ENCODE measurements at regions not wholly inside any gene's neighbourhood (a gene's known extent, or its start where the extent isn't known, plus 50 kb on each side); places are given as distances from the start of the nearest gene placed in this dataset.

GRCh38 chr15:96108405-96108804 lies 222.1 kb upstream of the NR2F2 start:
- Histone ChIP-seq H3K4me3 (no peak overlapping the region), H4K20me1 (ENCODE audit: insufficient read depth) (no peaks in the 10 kb centered on the region), H3K9me2 (ENCODE audit: insufficient read depth) (no peaks in the 10 kb centered on the region), H2AFZ (no peak overlapping the region), H3K27me3 (replicated peaks; ENCODE audit: insufficient read depth) (0 out of 2 replicates have a peak, but pooled peaks cover 15% of the 10 kb centered on the region), H3K36me3 (ENCODE audit: low read depth) (no peaks in the 10 kb centered on the region), H3K9me3 (ENCODE audit: low read depth) (no peaks in the 10 kb centered on the region), H3K4me2 (ENCODE audit: unreplicated experiment) (no peak overlapping the region), H3K27ac (no peak overlapping the region), H3K9ac (no peak overlapping the region), H3F3A (ENCODE audit: insufficient read depth) (no peaks in the 10 kb centered on the region), H3K79me2 (ENCODE audit: insufficient read depth) (no peaks in the 10 kb centered on the region), H3K4me1 (ENCODE audit: insufficient read depth) (no peaks in the 10 kb centered on the region)
- TF ChIP-seq EZH2 (IDR thresholded peaks at IDR 0.05; ENCODE audit: insufficient read depth, poor library complexity, severe bottlenecking), result no peak
- no peak for DNase-seq
- in situ Hi-C loops (cut with MboI), result no loop called here
- 61 to 68% methylated on average over 5 of the region's 5 CpGs for WGBS, 2 experiments (ENCODE audit: low coverage in 1 of 2, low lambda C conversion rate in 2 of 2, missing lambda C conversion rate in 2 of 2)

GRCh38 chr15:96109820-96110219 lies 220.7 kb upstream of the NR2F2 start:
- no peak for DNase-seq
- in situ Hi-C loops (cut with MboI), result no loop called here
- H3K36me3 ChIP-seq (ENCODE audit: low read depth), result no peaks in the 10 kb centered on the region
- H3K9ac ChIP-seq, result no peak overlapping the region
- no peaks in the 10 kb centered on the region for H3K79me2 ChIP-seq (ENCODE audit: insufficient read depth)
- no peak for TF ChIP-seq EZH2 (IDR thresholded peaks at IDR 0.05; ENCODE audit: insufficient read depth, poor library complexity, severe bottlenecking)
- TF ChIP-seq EZH2phosphoT487 (IDR thresholded peaks at IDR 0.05; ENCODE audit: insufficient read depth, low read depth), result no peak
- no peak overlapping the region for H2AFZ ChIP-seq
- no peaks in the 10 kb centered on the region for H3K9me3 ChIP-seq (ENCODE audit: low read depth)
- H3K4me3 ChIP-seq, result no peak overlapping the region
- H4K20me1 ChIP-seq (ENCODE audit: insufficient read depth), result no peaks in the 10 kb centered on the region
- H3K4me1 ChIP-seq (ENCODE audit: insufficient read depth), result no peaks in the 10 kb centered on the region
- no peak overlapping the region for H3K27ac ChIP-seq
- 0 out of 2 replicates have a peak, but pooled peaks cover 12% of the 10 kb centered on the region for H3K27me3 ChIP-seq (replicated peaks; ENCODE audit: insufficient read depth)
- 64 to 68% methylated on average over 5 of the region's 5 CpGs for WGBS, 2 experiments (ENCODE audit: low coverage in 1 of 2, low lambda C conversion rate in 2 of 2, missing lambda C conversion rate in 2 of 2)
- H3F3A ChIP-seq (ENCODE audit: insufficient read depth), result no peaks in the 10 kb centered on the region
- H3K9me2 ChIP-seq (ENCODE audit: insufficient read depth), result no peaks in the 10 kb centered on the region
- H3K4me2 ChIP-seq (ENCODE audit: unreplicated experiment), result no peak overlapping the region

GRCh38 chr15:96112018-96112417 lies 218.5 kb upstream of the NR2F2 start:
- TF ChIP-seq EZH2 (IDR thresholded peaks at IDR 0.05; ENCODE audit: insufficient read depth, poor library complexity, severe bottlenecking), result no peak
- TF ChIP-seq EZH2phosphoT487 (IDR thresholded peaks at IDR 0.05; ENCODE audit: insufficient read depth, low read depth), result no peak

GRCh38 chr15:96115642-96116041 lies 214.9 kb upstream of the NR2F2 start:
- peak; percentile 63 for DNase-seq
- no peak overlapping the region for H2AFZ ChIP-seq
- no peak overlapping the region for H3K9ac ChIP-seq
- no peak overlapping the region for H3K27ac ChIP-seq
- H4K20me1 ChIP-seq (ENCODE audit: insufficient read depth), result no peaks in the 10 kb centered on the region
- H3K79me2 ChIP-seq (ENCODE audit: insufficient read depth), result no peaks in the 10 kb centered on the region
- no peaks in the 10 kb centered on the region for H3K36me3 ChIP-seq (ENCODE audit: low read depth)
- no peaks in the 10 kb centered on the region for H3K9me3 ChIP-seq (ENCODE audit: low read depth)
- no peak overlapping the region for H3K4me3 ChIP-seq
- TF ChIP-seq EZH2phosphoT487 (IDR thresholded peaks at IDR 0.05; ENCODE audit: insufficient read depth, low read depth) (no peak), EZH2 (IDR thresholded peaks at IDR 0.05; ENCODE audit: insufficient read depth, poor library complexity, severe bottlenecking) (no peak)
- no peaks in the 10 kb centered on the region for H3F3A ChIP-seq (ENCODE audit: insufficient read depth)
- H3K4me1 ChIP-seq (ENCODE audit: insufficient read depth), result peaks cover 9% of the 10 kb centered on the region; the same call in 1 of the 2 replicates
- H3K27me3 ChIP-seq (replicated peaks; ENCODE audit: insufficient read depth), result 0 out of 2 replicates have a peak, but pooled peaks cover 5% of the 10 kb centered on the region
- in situ Hi-C loops (cut with MboI), result no loop called here
- H3K4me2 ChIP-seq (ENCODE audit: unreplicated experiment), result no peak overlapping the region
- no peaks in the 10 kb centered on the region for H3K9me2 ChIP-seq (ENCODE audit: insufficient read depth)
- 43% methylated on average over 2 of the region's 2 CpGs for WGBS, 2 experiments (ENCODE audit: low coverage in 1 of 2, low lambda C conversion rate in 2 of 2, missing lambda C conversion rate in 2 of 2)

More at GRCh38 chr15:96112018-96112417, 218.5 kb upstream of the NR2F2 start:
- Histone ChIP-seq H3K9me2 (ENCODE audit: insufficient read depth) (no peaks in the 10 kb centered on the region), H3K27me3 (replicated peaks; ENCODE audit: insufficient read depth) (0 out of 2 replicates have a peak, but pooled peaks cover 6% of the 10 kb centered on the region), H3K27ac (no peak overlapping the region), H3K9ac (no peak overlapping the region), H3K4me2 (ENCODE audit: unreplicated experiment) (no peak overlapping the region), H3K9me3 (ENCODE audit: low read depth) (no peaks in the 10 kb centered on the region), H3F3A (ENCODE audit: insufficient read depth) (no peaks in the 10 kb centered on the region), H2AFZ (no peak overlapping the region), H4K20me1 (ENCODE audit: insufficient read depth) (no peaks in the 10 kb centered on the region), H3K36me3 (ENCODE audit: low read depth) (no peaks in the 10 kb centered on the region), H3K4me1 (ENCODE audit: insufficient read depth) (peaks cover 9% of the 10 kb centered on the region; the same call in 1 of the 2 replicates), H3K4me3 (no peak overlapping the region), H3K79me2 (ENCODE audit: insufficient read depth) (no peaks in the 10 kb centered on the region)
- no peak for DNase-seq
- 77 to 80% methylated on average over 2 of the region's 2 CpGs for WGBS, 2 experiments (ENCODE audit: low coverage in 1 of 2, low lambda C conversion rate in 2 of 2, missing lambda C conversion rate in 2 of 2)
- in situ Hi-C loops (cut with MboI), result no loop called here

GRCh38 chr15:96117270-96117669 lies 213.2 kb upstream of the NR2F2 start:
- DNase-seq, result no peak
- H3K36me3 ChIP-seq (ENCODE audit: low read depth), result no peaks in the 10 kb centered on the region
- no peak overlapping the region for H3K4me3 ChIP-seq
- H3F3A ChIP-seq (ENCODE audit: insufficient read depth), result peaks cover 11% of the 10 kb centered on the region
- no peak overlapping the region for H3K27ac ChIP-seq
- H3K4me2 ChIP-seq (ENCODE audit: unreplicated experiment), result no peak overlapping the region
- no peak overlapping the region for H3K9ac ChIP-seq
- TF ChIP-seq EZH2 (IDR thresholded peaks at IDR 0.05; ENCODE audit: insufficient read depth, poor library complexity, severe bottlenecking) (no peak), EZH2phosphoT487 (IDR thresholded peaks at IDR 0.05; ENCODE audit: insufficient read depth, low read depth) (no peak)
- H3K9me2 ChIP-seq (ENCODE audit: insufficient read depth), result no peaks in the 10 kb centered on the region
- no peaks in the 10 kb centered on the region for H3K27me3 ChIP-seq (replicated peaks; ENCODE audit: insufficient read depth)
- in situ Hi-C loops (cut with MboI), result no loop called here
- no peaks in the 10 kb centered on the region for H3K9me3 ChIP-seq (ENCODE audit: low read depth)
- no peak overlapping the region for H2AFZ ChIP-seq
- no peaks in the 10 kb centered on the region for H3K79me2 ChIP-seq (ENCODE audit: insufficient read depth)
- H4K20me1 ChIP-seq (ENCODE audit: insufficient read depth), result no peaks in the 10 kb centered on the region
- H3K4me1 ChIP-seq (ENCODE audit: insufficient read depth), result peaks cover 16% of the 10 kb centered on the region
- WGBS, 2 experiments (ENCODE audit: low coverage in 1 of 2, low lambda C conversion rate in 2 of 2, missing lambda C conversion rate in 2 of 2), result 76 to 87% methylated on average over 4 of the region's 4 CpGs

Measured in GM23248 (cell line).